ENCODE measurements at regions not wholly inside any gene's neighbourhood (a gene's known extent, or its start where the extent isn't known, plus 50 kb on each side); places are given as distances from the start of the nearest gene placed in this dataset.

- DNase-seq (ENCODE audit: low read depth, low spot score) = no peak
- in situ Hi-C loops (cut with HindIII; ENCODE audit: low pct_unique_long_range_greater_than_20kb, low sequenced_read_pairs) = no loop called here
These were observed 224.2 kb downstream of the FOXO1 start for GRCh38 chr13:40442231-40442630.

GRCh38 chr13:40442826-40443225 is 223.6 kb downstream of the FOXO1 start:
- in situ Hi-C loops (cut with HindIII; ENCODE audit: low pct_unique_long_range_greater_than_20kb, low sequenced_read_pairs) = no loop called here
- no peak for DNase-seq (ENCODE audit: low read depth, low spot score)

GRCh38 chr13:40444241-40444640 is 222.2 kb downstream of the FOXO1 start:
- in situ Hi-C loops (cut with HindIII; ENCODE audit: low pct_unique_long_range_greater_than_20kb, low sequenced_read_pairs) = no loop called here
- no peak for DNase-seq (ENCODE audit: low read depth, low spot score)

- in situ Hi-C loops (cut with HindIII; ENCODE audit: low pct_unique_long_range_greater_than_20kb, low sequenced_read_pairs) = no loop called here
- DNase-seq (ENCODE audit: low read depth, low spot score) = no peak
These were observed 220.9 kb downstream of the FOXO1 start for GRCh38 chr13:40445557-40445990.

GRCh38 chr13:40446365-40446764 is 220.1 kb downstream of the FOXO1 start:
- no peak for DNase-seq (ENCODE audit: low read depth, low spot score)

GRCh38 chr13:40447857-40448256 is 218.6 kb downstream of the FOXO1 start:
- no peak for DNase-seq (ENCODE audit: low read depth, low spot score)
- in situ Hi-C loops (cut with HindIII; ENCODE audit: low pct_unique_long_range_greater_than_20kb, low sequenced_read_pairs) = no loop called here

More at GRCh38 chr13:40446365-40446764, 220.1 kb downstream of the FOXO1 start:
- in situ Hi-C loops (cut with HindIII; ENCODE audit: low pct_unique_long_range_greater_than_20kb, low sequenced_read_pairs) = no loop called here

GRCh38 chr13:40452038-40452666 is 214.3 kb downstream of the FOXO1 start:
- in situ Hi-C loops (cut with HindIII; ENCODE audit: low pct_unique_long_range_greater_than_20kb, low sequenced_read_pairs) = no loop called here
- DNase-seq (ENCODE audit: low read depth, low spot score) = no peak

GRCh38 chr13:40452741-40453334 is 213.6 kb downstream of the FOXO1 start:
- DNase-seq (ENCODE audit: low read depth, low spot score) = no peak
- in situ Hi-C loops (cut with HindIII; ENCODE audit: low pct_unique_long_range_greater_than_20kb, low sequenced_read_pairs) = no loop called here

- DNase-seq (ENCODE audit: low read depth, low spot score) = peak; percentile 80
These were observed 213.0 kb downstream of the FOXO1 start for GRCh38 chr13:40453351-40454021.

GRCh38 chr13:40456397-40456953 is 210.0 kb downstream of the FOXO1 start:
- DNase-seq (ENCODE audit: low read depth, low spot score) = no peak
- in situ Hi-C loops (cut with HindIII; ENCODE audit: low pct_unique_long_range_greater_than_20kb, low sequenced_read_pairs) = no loop called here

More at GRCh38 chr13:40453351-40454021, 213.0 kb downstream of the FOXO1 start:
- in situ Hi-C loops (cut with HindIII; ENCODE audit: low pct_unique_long_range_greater_than_20kb, low sequenced_read_pairs) = no loop called here

GRCh38 chr13:40456979-40457553 is 209.4 kb downstream of the FOXO1 start:
- in situ Hi-C loops (cut with HindIII; ENCODE audit: low pct_unique_long_range_greater_than_20kb, low sequenced_read_pairs) = no loop called here
- DNase-seq (ENCODE audit: low read depth, low spot score) = no peak

GRCh38 chr13:40457929-40458719 is 208.3 kb downstream of the FOXO1 start:
- in situ Hi-C loops (cut with HindIII; ENCODE audit: low pct_unique_long_range_greater_than_20kb, low sequenced_read_pairs) = no loop called here

GRCh38 chr13:40458720-40458990 is 207.8 kb downstream of the FOXO1 start:
- DNase-seq (ENCODE audit: low read depth, low spot score) = no peak
- in situ Hi-C loops (cut with HindIII; ENCODE audit: low pct_unique_long_range_greater_than_20kb, low sequenced_read_pairs) = no loop called here

More at GRCh38 chr13:40457929-40458719, 208.3 kb downstream of the FOXO1 start:
- DNase-seq (ENCODE audit: low read depth, low spot score) = no peak

- no peak for DNase-seq (ENCODE audit: low read depth, low spot score)
- in situ Hi-C loops (cut with HindIII; ENCODE audit: low pct_unique_long_range_greater_than_20kb, low sequenced_read_pairs) = no loop called here
These were observed 206.3 kb downstream of the FOXO1 start for GRCh38 chr13:40460116-40460515.

- in situ Hi-C loops (cut with HindIII; ENCODE audit: low pct_unique_long_range_greater_than_20kb, low sequenced_read_pairs) = no loop called here
- no peak for DNase-seq (ENCODE audit: low read depth, low spot score)
These were observed 202.0 kb downstream of the FOXO1 start for GRCh38 chr13:40464337-40465014.

GRCh38 chr13:40465015-40465390 is 201.4 kb downstream of the FOXO1 start:
- in situ Hi-C loops (cut with HindIII; ENCODE audit: low pct_unique_long_range_greater_than_20kb, low sequenced_read_pairs) = no loop called here
- no peak for DNase-seq (ENCODE audit: low read depth, low spot score)

- in situ Hi-C loops (cut with HindIII; ENCODE audit: low pct_unique_long_range_greater_than_20kb, low sequenced_read_pairs) = no loop called here
- DNase-seq (ENCODE audit: low read depth, low spot score) = no peak
These were observed 200.2 kb downstream of the FOXO1 start for GRCh38 chr13:40466272-40466671.

Measured in SK-MEL-5 (cell line).